ENCODE measurements at regions not wholly inside any gene's neighbourhood (a gene's known extent, or its start where the extent isn't known, plus 50 kb on each side); places are given as distances from the start of the nearest gene placed in this dataset.
A peak's percentile ranks its signal among the peaks of the same experiment; 100 is the strongest.

- DNase-seq (ENCODE audit: extremely low read depth in 1 of 11, low read depth in 9 of 11, low spot score in 4 of 11): no peak
These were observed 785.7 kb upstream of the GYPC start for GRCh38 chr2:125870264-125870663.

GRCh38 chr2:125870746-125871145 lies 785.2 kb upstream of the GYPC start:
- DNase-seq (ENCODE audit: extremely low read depth in 1 of 11, low read depth in 9 of 11, low spot score in 4 of 11): no peak

GRCh38 chr2:125874564-125874963 lies 781.4 kb upstream of the GYPC start:
- DNase-seq (ENCODE audit: extremely low read depth in 1 of 11, low read depth in 9 of 11, low spot score in 4 of 11): peak in 2 of 11 donors; percentile 0 to 5

GRCh38 chr2:125885340-125885739 lies 770.6 kb upstream of the GYPC start:
- no peak for DNase-seq (ENCODE audit: extremely low read depth in 1 of 11, low read depth in 9 of 11, low spot score in 4 of 11)

- DNase-seq (ENCODE audit: extremely low read depth in 1 of 11, low read depth in 9 of 11, low spot score in 4 of 11): no peak
These were observed 769.8 kb upstream of the GYPC start for GRCh38 chr2:125886153-125886552.

- no peak for DNase-seq (ENCODE audit: extremely low read depth in 1 of 11, low read depth in 9 of 11, low spot score in 4 of 11)
These were observed 754.7 kb upstream of the GYPC start for GRCh38 chr2:125901278-125901677.

GRCh38 chr2:125925891-125926546 lies 729.9 kb upstream of the GYPC start:
- no peak for DNase-seq (ENCODE audit: extremely low read depth in 1 of 11, low read depth in 9 of 11, low spot score in 4 of 11)

- no peak for DNase-seq (ENCODE audit: extremely low read depth in 1 of 11, low read depth in 9 of 11, low spot score in 4 of 11)
These were observed 720.4 kb upstream of the GYPC start for GRCh38 chr2:125935559-125935958.

- no peak for DNase-seq (ENCODE audit: extremely low read depth in 1 of 11, low read depth in 9 of 11, low spot score in 4 of 11)
These were observed 713.2 kb upstream of the GYPC start for GRCh38 chr2:125942585-125943424.

GRCh38 chr2:125959047-125959446 lies 696.9 kb upstream of the GYPC start:
- DNase-seq (ENCODE audit: extremely low read depth in 1 of 11, low read depth in 9 of 11, low spot score in 4 of 11): no peak

GRCh38 chr2:125961739-125962138 lies 694.2 kb upstream of the GYPC start:
- peak in 9 of 11 donors; percentile 15 to 51 (median 32) for DNase-seq (ENCODE audit: extremely low read depth in 1 of 11, low read depth in 9 of 11, low spot score in 4 of 11)

- no peak for DNase-seq (ENCODE audit: extremely low read depth in 1 of 11, low read depth in 9 of 11, low spot score in 4 of 11)
These were observed 676.1 kb upstream of the GYPC start for GRCh38 chr2:125979886-125980285.

- no peak for DNase-seq (ENCODE audit: extremely low read depth in 1 of 11, low read depth in 9 of 11, low spot score in 4 of 11)
These were observed 672.6 kb upstream of the GYPC start for GRCh38 chr2:125983364-125983763.

- DNase-seq (ENCODE audit: extremely low read depth in 1 of 11, low read depth in 9 of 11, low spot score in 4 of 11): no peak
These were observed 626.6 kb upstream of the GYPC start for GRCh38 chr2:126029316-126029715.

- no peak for DNase-seq (ENCODE audit: extremely low read depth in 1 of 11, low read depth in 9 of 11, low spot score in 4 of 11)
These were observed 617.1 kb upstream of the GYPC start for GRCh38 chr2:126038861-126039260.

- DNase-seq (ENCODE audit: extremely low read depth in 1 of 11, low read depth in 9 of 11, low spot score in 4 of 11): no peak
These were observed 614.4 kb upstream of the GYPC start for GRCh38 chr2:126041391-126042047.

GRCh38 chr2:126042089-126042488 lies 613.9 kb upstream of the GYPC start:
- DNase-seq (ENCODE audit: extremely low read depth in 1 of 11, low read depth in 9 of 11, low spot score in 4 of 11): no peak

GRCh38 chr2:126048719-126049118 lies 607.2 kb upstream of the GYPC start:
- DNase-seq (ENCODE audit: extremely low read depth in 1 of 11, low read depth in 9 of 11, low spot score in 4 of 11): no peak

GRCh38 chr2:126049461-126049860 lies 606.5 kb upstream of the GYPC start:
- no peak for DNase-seq (ENCODE audit: extremely low read depth in 1 of 11, low read depth in 9 of 11, low spot score in 4 of 11)
